ENCODE measurements at regions not wholly inside any gene's neighbourhood (a gene's known extent, or its start where the extent isn't known, plus 50 kb on each side); places are given as distances from the start of the nearest gene placed in this dataset.

GRCh38 chr21:15283789-15284188 lies 219.0 kb upstream of the NRIP1 start:
- TF ChIP-seq EZH2 (IDR thresholded peaks at IDR 0.05) (no peak), CTCF (IDR thresholded peaks at IDR 0.05) (no peak), EZH2phosphoT487 (IDR thresholded peaks at IDR 0.05) (no peak)
- H3K9ac ChIP-seq, result no peak overlapping the region
- H3K4me1 ChIP-seq, result no peaks in the 10 kb centered on the region
- H3K36me3 ChIP-seq, result no peaks in the 10 kb centered on the region
- H3K36me3 Mint-ChIP-seq, result no peaks in the 10 kb centered on the region
- no peak overlapping the region for H3K27ac Mint-ChIP-seq
- H3K4me3 Mint-ChIP-seq, result no peak overlapping the region
- no peaks in the 10 kb centered on the region for H3K27me3 Mint-ChIP-seq (ENCODE audit: insufficient read depth, low read depth)
- no peak overlapping the region for H3K27ac ChIP-seq
- peaks cover 13% of the 10 kb centered on the region for H3K9me3 Mint-ChIP-seq
- no peak overlapping the region for H2AFZ ChIP-seq (replicated peaks)
- DNase-seq (ENCODE audit: low spot score), result no peak
- no peak overlapping the region for H3K4me2 ChIP-seq
- H4K20me1 ChIP-seq (ENCODE audit: low read depth), result no peaks in the 10 kb centered on the region
- H3K4me3 ChIP-seq, result no peak overlapping the region
- H3K9me3 ChIP-seq (ENCODE audit: low read depth), result no peaks in the 10 kb centered on the region
- H3K79me2 ChIP-seq (ENCODE audit: low read depth), result no peaks in the 10 kb centered on the region
- H3K27me3 ChIP-seq, result no peaks in the 10 kb centered on the region
- no peaks in the 10 kb centered on the region for H3F3A ChIP-seq (ENCODE audit: low read depth)
- no peaks in the 10 kb centered on the region for H3K4me1 Mint-ChIP-seq

- no peak for TF ChIP-seq EZH2 (IDR thresholded peaks at IDR 0.05)
- no peak for TF ChIP-seq CTCF (IDR thresholded peaks at IDR 0.05)
- TF ChIP-seq EZH2phosphoT487 (IDR thresholded peaks at IDR 0.05), result no peak
- Histone ChIP-seq H4K20me1 (ENCODE audit: low read depth) (no peaks in the 10 kb centered on the region), H3K36me3 (no peaks in the 10 kb centered on the region), H3K27ac (no peak overlapping the region), H2AFZ (replicated peaks) (no peak overlapping the region), H3K9ac (no peak overlapping the region), H3K79me2 (ENCODE audit: low read depth) (no peaks in the 10 kb centered on the region), H3K27me3 (no peaks in the 10 kb centered on the region), H3K4me1 (no peaks in the 10 kb centered on the region), H3K4me3 (no peak overlapping the region), H3F3A (ENCODE audit: low read depth) (no peaks in the 10 kb centered on the region), H3K9me3 (ENCODE audit: low read depth) (no peaks in the 10 kb centered on the region), H3K4me2 (no peak overlapping the region)
- H3K27me3 Mint-ChIP-seq (ENCODE audit: insufficient read depth, low read depth), result no peaks in the 10 kb centered on the region
- no peak overlapping the region for H3K4me3 Mint-ChIP-seq
- H3K4me1 Mint-ChIP-seq, result no peaks in the 10 kb centered on the region
- no peak for DNase-seq (ENCODE audit: low spot score)
- H3K27ac Mint-ChIP-seq, result no peak overlapping the region
- no peaks in the 10 kb centered on the region for H3K36me3 Mint-ChIP-seq
- H3K9me3 Mint-ChIP-seq, result peaks cover 15% of the 10 kb centered on the region
These were observed 220.8 kb upstream of the NRIP1 start for GRCh38 chr21:15285556-15285955.

GRCh38 chr21:15289246-15289645 lies 224.4 kb upstream of the NRIP1 start:
- no peaks in the 10 kb centered on the region for H3K9me3 ChIP-seq (ENCODE audit: low read depth)
- no peak overlapping the region for H3K4me3 ChIP-seq
- H3K36me3 ChIP-seq, result no peaks in the 10 kb centered on the region
- Mint-ChIP-seq H3K27ac (no peak overlapping the region), H3K4me1 (peaks cover 25% of the 10 kb centered on the region), H3K36me3 (peaks cover 2% of the 10 kb centered on the region), H3K9me3 (peaks cover 7% of the 10 kb centered on the region), H3K27me3 (ENCODE audit: insufficient read depth, low read depth) (peaks cover 2% of the 10 kb centered on the region), H3K4me3 (no peak overlapping the region)
- H3F3A ChIP-seq (ENCODE audit: low read depth), result no peaks in the 10 kb centered on the region
- H2AFZ ChIP-seq (replicated peaks), result no peak overlapping the region
- no peaks in the 10 kb centered on the region for H4K20me1 ChIP-seq (ENCODE audit: low read depth)
- no peaks in the 10 kb centered on the region for H3K79me2 ChIP-seq (ENCODE audit: low read depth)
- H3K4me2 ChIP-seq, result no peak overlapping the region
- TF ChIP-seq CTCF (IDR thresholded peaks at IDR 0.05) (no peak), EZH2 (IDR thresholded peaks at IDR 0.05) (no peak), EZH2phosphoT487 (IDR thresholded peaks at IDR 0.05) (no peak)
- H3K27me3 ChIP-seq, result no peaks in the 10 kb centered on the region
- no peak for DNase-seq (ENCODE audit: low spot score)
- H3K9ac ChIP-seq, result no peak overlapping the region
- no peak overlapping the region for H3K27ac ChIP-seq
- H3K4me1 ChIP-seq, result peaks cover 4% of the 10 kb centered on the region

All from neural progenitor cell (in vitro differentiated cells).